Nucleus accumbens (tissue), 56 donors: ENCODE measurements at regions not wholly inside any gene's neighbourhood (a gene's known extent, or its start where the extent isn't known, plus 50 kb on each side); places are given as distances from the start of the nearest gene placed in this dataset.

Source experiments
- DNase-seq, 56 donors: peaks; one replicate each; lab custom pipeline; 2025; lab: John Stamatoyannopoulos, UW

GRCh38 chr7:118563311-118563710, 338.8 kb downstream of the ANKRD7 start:
- DNase-seq: no peak

DNA sequence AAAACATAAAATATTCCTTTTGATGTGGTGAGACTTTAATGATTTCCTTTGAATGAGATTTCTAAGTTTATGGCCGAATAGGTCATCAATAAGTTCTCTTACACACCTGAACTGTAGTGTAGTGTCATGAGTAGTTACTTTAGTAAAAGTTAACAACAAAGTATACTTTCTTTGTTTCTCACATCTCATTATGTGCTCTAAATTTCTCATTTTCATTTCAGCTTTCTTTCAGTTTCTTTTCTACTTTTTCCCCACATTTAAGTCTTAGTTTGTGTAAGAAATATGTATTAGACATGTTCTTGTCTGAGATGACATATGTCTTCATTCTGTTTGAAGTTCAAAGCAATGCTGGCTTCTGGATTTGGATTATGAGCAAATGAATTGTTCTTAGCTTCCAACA, 348.1 kb downstream of the ANKRD7 start:
- no peak for DNase-seq

- DNase-seq: peak in 6 of 56 donors; percentile 0 to 21 (median 1)
Measured at GRCh38 chr7:118573085-118573484, 348.6 kb downstream of the ANKRD7 start.

- DNase-seq: no peak
Measured at GRCh38 chr7:118575393-118575948, 351.0 kb downstream of the ANKRD7 start.

- no peak for DNase-seq
Measured at GRCh38 chr7:118580743-118581382, 356.4 kb downstream of the ANKRD7 start.

DNA sequence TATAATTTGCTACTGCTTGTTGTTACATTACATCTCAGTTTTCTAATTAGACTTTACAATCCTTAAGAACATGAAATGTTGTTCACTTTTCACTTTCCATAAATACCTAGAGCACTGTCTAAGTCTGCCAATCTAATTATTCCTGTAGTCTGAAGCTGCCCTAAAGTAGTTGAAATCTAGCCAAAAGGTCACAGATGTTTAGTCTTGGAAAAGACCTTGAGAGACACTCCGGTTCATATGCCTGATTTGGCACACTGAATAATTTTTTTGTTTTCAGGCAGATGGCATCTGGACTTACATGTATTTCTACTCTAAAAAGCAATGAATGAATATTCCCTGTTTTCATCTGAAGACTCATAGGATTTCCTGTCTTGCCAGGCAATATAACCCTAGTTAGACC, 359.1 kb downstream of the ANKRD7 start:
- DNase-seq: no peak

DNA sequence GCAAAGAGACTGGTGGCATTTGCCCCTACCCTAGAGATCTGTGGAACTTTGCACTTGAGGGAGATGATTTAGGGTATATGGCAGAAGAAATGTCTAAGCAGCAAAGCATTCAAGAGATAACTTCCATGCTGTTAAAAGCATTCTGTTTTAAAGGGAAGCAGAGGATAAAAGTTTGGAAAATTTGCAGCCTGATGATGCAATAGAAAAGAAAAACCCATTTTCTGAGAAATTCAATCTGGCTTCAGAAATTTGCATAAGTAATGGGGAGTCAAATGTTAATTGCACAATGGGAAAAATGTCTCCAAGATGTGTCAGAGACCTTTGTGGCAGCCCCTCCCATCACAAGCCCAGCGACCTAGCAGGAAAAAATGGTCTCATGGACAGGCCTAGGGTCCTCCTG, 361.7 kb downstream of the ANKRD7 start:
- no peak for DNase-seq

DNA sequence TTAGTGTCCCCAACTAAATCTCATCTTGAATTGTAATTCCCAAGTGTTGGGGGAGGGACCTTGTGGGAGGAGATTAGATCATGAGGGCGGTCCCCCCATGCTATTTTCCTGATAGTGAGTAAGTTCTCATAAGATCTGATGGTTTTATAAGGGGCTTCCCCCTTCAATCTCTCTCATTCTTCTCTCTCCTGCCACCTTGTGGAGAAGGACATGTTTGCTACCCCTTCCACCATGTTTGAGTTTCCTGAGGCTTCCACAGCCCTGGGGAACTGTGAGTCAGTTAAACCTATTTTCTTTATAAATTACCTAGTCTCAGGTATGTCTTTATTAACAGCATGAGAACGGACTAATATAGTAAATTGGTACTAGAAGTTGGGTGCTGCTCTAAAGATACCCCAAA, 365.6 kb downstream of the ANKRD7 start:
- DNase-seq: no peak

DNA sequence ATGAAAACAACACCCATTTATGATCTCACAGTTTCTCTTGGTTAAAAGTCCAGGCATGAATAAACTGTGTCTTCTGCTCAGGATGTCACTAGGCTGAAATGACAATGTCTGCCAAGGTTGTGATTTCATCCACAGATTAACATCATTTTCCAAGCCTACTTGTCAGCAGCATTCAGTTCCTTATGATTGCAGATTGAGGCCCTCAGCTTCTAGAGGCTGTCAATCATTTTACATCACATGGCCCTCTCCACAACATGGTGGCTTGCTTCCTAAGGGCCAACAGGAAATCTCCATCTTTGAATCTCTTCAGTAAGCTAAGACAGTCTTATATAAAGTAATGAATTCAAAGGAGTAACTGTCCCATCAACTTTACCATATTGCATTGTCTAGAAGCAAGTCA, 377.6 kb downstream of the ANKRD7 start:
- no peak for DNase-seq

DNA sequence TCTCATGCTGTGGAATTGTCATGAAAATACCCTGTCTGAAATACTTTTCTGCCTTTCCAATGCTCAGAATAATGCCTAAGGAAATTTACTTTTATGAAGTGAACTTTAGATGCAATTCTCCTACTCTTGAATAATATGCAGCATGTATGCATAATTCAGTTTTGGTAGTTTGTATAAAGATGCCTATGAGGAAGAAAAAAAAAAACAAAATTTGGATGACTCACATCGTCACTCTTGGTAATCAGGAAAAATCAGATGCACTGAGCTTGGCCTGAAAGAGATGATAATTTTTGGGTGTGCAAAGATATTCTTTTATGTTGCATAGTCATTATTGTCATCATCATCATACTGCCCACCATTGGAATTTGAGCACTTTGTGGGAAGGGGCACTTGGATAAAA, 382.1 kb downstream of the ANKRD7 start:
- DNase-seq: no peak

- DNase-seq: no peak
Measured at GRCh38 chr7:118609207-118609606, 384.7 kb downstream of the ANKRD7 start.

DNA sequence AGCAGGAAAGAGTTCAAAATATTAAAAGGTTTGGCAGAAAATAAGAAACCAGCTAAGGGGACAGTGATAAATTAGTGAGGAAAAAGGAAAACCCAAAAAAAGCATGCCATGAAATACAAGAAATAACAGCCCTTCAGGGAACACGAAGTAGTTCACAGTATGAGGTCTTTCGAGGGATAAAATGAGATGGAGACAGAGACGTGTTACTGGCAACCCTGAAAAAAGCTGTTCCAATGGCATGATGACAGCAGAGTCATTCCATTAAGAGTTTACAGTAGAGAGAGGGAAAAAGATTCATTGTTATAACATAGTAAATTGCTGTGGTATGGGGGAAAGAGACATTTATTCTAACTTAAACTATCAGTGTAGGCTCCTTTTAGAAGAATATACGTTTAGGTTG, 391.2 kb downstream of the ANKRD7 start:
- no peak for DNase-seq

DNA sequence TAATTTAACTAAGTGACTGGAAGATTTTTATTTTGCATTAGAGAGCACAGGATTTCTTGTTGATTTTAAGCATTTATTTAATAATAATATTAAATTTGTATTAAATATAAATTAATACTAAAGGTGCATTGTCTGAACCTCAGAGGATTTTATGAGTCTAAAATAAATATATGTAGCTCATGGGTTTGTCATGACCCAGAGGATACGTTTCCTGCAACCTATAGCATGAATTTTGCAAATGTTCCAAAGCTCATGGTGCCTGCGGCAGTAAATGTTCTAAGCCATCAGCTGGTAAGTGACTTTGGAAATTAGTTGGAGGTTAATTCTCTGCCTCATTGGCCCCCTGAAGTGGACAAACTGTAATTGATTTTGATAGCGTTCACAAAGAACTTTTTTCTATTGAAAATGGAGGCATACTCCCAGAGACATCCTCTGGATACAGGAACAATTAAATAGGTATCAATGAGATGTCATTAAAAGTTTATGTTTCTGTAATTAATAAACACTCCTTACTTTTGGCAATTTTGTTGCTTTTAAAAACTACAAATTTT, 397.4 kb downstream of the ANKRD7 start:
- DNase-seq: no peak

GRCh38 chr7:118626739-118627138, 402.2 kb downstream of the ANKRD7 start:
- DNase-seq: no peak

DNA sequence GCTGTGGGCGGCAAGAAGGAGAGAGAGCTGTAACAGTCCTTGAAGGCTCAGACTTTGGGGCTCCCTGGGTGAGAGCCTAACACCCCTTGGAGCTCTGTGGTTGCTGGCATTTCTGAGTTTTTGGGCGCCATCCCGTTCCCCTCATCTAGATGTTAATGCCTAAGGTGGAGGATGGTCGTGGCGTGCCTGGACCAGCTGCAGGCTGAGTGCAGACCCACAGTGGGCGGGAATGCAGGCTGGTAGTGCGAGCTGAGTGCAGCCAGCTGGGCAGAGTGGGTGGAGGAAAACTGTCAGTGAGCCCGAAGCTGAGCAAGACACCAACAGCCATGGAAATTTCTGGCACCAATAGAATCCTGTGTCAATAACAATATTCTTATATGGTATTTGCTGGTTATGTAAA, 403.0 kb downstream of the ANKRD7 start:
- no peak for DNase-seq

- no peak for DNase-seq
Measured at GRCh38 chr7:118629898-118630438, 405.5 kb downstream of the ANKRD7 start.

- DNase-seq: no peak
Measured at GRCh38 chr7:118642396-118642795, 417.9 kb downstream of the ANKRD7 start.

GRCh38 chr7:118644346-118644745, 419.8 kb downstream of the ANKRD7 start:
- DNase-seq: no peak

GRCh38 chr7:118648002-118648401, 423.5 kb downstream of the ANKRD7 start:
- no peak for DNase-seq

DNA sequence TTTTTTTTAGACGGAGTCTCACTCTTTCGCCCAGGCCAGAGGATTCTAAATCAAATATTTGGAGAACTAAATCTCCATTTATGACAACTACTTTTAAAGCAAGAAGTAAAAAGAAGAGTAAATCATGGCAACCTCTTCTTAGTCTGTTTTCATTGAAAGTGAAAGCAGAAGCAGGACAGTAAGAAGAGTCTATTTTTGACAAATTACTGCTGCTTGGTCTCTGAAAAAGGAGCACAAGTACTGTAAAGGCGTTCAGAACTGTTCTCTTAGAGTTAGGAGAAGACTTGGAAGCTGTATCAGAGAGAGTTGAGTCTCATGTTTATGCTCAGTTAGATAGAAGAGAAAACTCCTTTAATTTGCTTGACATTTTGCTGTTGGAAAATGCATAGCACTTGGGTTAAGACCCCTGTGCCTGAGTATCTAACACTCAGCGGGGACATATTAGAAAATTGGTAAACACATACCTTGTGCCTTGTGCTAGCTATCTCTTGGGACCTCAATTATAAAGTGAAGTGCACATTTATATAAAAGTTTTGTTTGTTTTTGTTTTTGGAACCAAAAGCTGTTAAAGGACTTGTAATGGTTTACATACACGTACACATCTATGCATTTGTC, 433.0 kb downstream of the ANKRD7 start:
- no peak for DNase-seq

GRCh38 chr7:118662266-118662665, 437.8 kb downstream of the ANKRD7 start:
- no peak for DNase-seq

- no peak for DNase-seq
Measured at GRCh38 chr7:118664498-118664897, 440.0 kb downstream of the ANKRD7 start.
